ENCODE measurements at regions not wholly inside any gene's neighbourhood (a gene's known extent, or its start where the extent isn't known, plus 50 kb on each side); places are given as distances from the start of the nearest gene placed in this dataset.
"Not testable (repeated sequence)": the region's sequence is repeated elsewhere in the genome, so short reads cannot be mapped to it uniquely, and the experiment has no call there.

DNA sequence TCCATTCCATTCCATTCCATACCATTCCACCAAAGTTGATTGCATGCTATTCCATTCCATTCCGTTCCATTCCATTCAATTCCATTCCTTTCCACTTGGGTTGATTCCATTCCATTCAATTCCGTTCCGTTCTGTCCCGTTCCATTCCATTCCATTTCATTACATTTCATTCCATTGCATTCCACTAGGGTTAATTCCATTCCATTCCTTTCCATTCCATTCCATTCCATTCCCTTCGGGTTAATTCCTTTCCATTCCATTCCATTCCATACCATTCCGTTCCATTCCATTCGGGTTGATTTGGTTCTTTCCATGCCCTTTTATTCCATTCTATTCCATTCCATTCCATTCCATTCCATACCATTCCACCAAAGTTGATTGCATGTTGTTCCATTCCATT, 131.9 kb downstream of the CWH43 start:
- H3K4me3 ChIP-seq (ENCODE audit: low read length); DNase-seq (ENCODE audit: low read depth, low spot score); H3K27ac ChIP-seq (ENCODE audit: low read length); H3K4me1 ChIP-seq (ENCODE audit: control insufficient read depth, insufficient read depth, low read length); H3K27me3 ChIP-seq (ENCODE audit: control insufficient read depth, insufficient read depth, low read length); H3K36me3 ChIP-seq (ENCODE audit: control insufficient read depth, insufficient read depth, low read length): not testable (repeated sequence)
- H3K9me3 ChIP-seq (ENCODE audit: control insufficient read depth, insufficient read depth, low read length): peaks cover 15% of the 10 kb centered on the region
- 100% methylated on average over 4 of the region's 7 CpGs for WGBS (ENCODE audit: insufficient coverage, insufficient read length)

DNA sequence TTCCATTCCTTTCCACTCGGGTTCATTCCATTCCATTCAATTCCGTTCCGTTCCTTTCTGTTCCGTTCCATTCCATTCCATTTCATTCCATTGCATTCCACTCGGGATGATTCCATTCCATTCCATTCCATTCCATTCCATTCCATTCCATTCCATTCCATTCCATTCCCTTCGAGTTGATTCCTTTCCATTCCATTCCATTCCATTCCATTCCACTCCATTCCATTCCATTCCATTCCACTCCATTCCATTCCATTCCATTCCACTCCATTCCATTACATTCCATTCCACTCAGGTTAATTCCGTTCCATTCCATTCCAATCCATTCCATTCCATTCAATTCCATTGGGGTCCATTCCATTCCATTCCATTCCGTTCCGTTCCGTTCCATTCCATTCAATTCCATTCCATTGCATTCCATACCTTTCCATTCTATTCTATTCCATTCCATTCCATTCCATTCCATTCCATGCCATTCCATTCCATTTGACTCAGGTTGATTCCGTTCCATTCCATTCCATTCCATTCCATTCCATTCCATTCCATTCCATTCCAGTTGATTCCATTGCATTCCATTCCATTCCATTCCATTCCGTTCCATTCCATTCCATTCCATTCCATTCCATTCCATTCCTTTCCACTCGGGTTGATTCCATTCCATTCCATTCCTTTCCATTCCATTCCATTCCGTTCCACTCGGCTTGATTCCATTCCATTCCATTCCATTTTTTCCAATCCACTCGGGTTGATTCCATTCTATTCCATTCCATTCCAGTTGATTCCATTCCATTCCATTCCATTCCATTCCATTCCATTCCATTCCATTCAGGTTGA, 132.5 kb downstream of the CWH43 start:
- 100% methylated on average over 10 of the region's 16 CpGs for WGBS (ENCODE audit: insufficient coverage, insufficient read length)

GRCh38 chr4:49119345-49119744, 133.3 kb downstream of the CWH43 start:
- peaks cover 15% of the 10 kb centered on the region for H3K9me3 ChIP-seq (ENCODE audit: control insufficient read depth, insufficient read depth, low read length)
- H3K36me3 ChIP-seq (ENCODE audit: control insufficient read depth, insufficient read depth, low read length); H3K4me1 ChIP-seq (ENCODE audit: control insufficient read depth, insufficient read depth, low read length); H3K27ac ChIP-seq (ENCODE audit: low read length); H3K4me3 ChIP-seq (ENCODE audit: low read length); H3K27me3 ChIP-seq (ENCODE audit: control insufficient read depth, insufficient read depth, low read length); DNase-seq (ENCODE audit: low read depth, low spot score): not testable (repeated sequence)
- 100% methylated on average over 5 of the region's 8 CpGs for WGBS (ENCODE audit: insufficient coverage, insufficient read length)

More for the DNA sequence above, 132.5 kb downstream of the CWH43 start:
- not testable (repeated sequence) for H3K27ac ChIP-seq (ENCODE audit: low read length); H3K4me1 ChIP-seq (ENCODE audit: control insufficient read depth, insufficient read depth, low read length); H3K27me3 ChIP-seq (ENCODE audit: control insufficient read depth, insufficient read depth, low read length); H3K36me3 ChIP-seq (ENCODE audit: control insufficient read depth, insufficient read depth, low read length); H3K4me3 ChIP-seq (ENCODE audit: low read length); DNase-seq (ENCODE audit: low read depth, low spot score)
- peaks cover 15% of the 10 kb centered on the region for H3K9me3 ChIP-seq (ENCODE audit: control insufficient read depth, insufficient read depth, low read length)

GRCh38 chr4:49120042-49120779, 134.1 kb downstream of the CWH43 start:
- not testable (repeated sequence) for H3K27ac ChIP-seq (ENCODE audit: low read length); DNase-seq (ENCODE audit: low read depth, low spot score); H3K4me3 ChIP-seq (ENCODE audit: low read length); H3K27me3 ChIP-seq (ENCODE audit: control insufficient read depth, insufficient read depth, low read length); H3K36me3 ChIP-seq (ENCODE audit: control insufficient read depth, insufficient read depth, low read length); H3K4me1 ChIP-seq (ENCODE audit: control insufficient read depth, insufficient read depth, low read length)
- H3K9me3 ChIP-seq (ENCODE audit: control insufficient read depth, insufficient read depth, low read length): peaks cover 15% of the 10 kb centered on the region
- 97% methylated on average over 8 of the region's 15 CpGs for WGBS (ENCODE audit: insufficient coverage, insufficient read length)

DNA sequence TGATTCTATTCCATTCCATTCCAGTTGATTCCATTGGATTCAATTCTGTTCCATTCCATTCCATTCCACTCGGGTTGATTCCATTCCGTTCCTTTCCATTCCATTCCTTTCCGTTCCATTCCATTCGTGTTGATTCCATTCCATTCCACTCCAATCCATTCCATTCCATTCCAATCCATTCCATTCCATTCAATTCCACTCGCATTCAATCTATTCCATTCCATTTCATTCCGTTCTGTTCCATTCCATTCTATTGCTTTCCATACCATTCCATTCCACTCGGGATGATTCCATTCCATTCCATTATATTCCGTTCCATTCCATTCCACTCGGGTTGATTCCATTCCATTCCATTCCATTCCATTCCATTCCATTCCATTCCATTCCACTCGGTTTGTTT, 134.7 kb downstream of the CWH43 start:
- DNase-seq (ENCODE audit: low read depth, low spot score); H3K4me1 ChIP-seq (ENCODE audit: control insufficient read depth, insufficient read depth, low read length); H3K36me3 ChIP-seq (ENCODE audit: control insufficient read depth, insufficient read depth, low read length); H3K27me3 ChIP-seq (ENCODE audit: control insufficient read depth, insufficient read depth, low read length); H3K27ac ChIP-seq (ENCODE audit: low read length); H3K4me3 ChIP-seq (ENCODE audit: low read length): not testable (repeated sequence)
- peaks cover 15% of the 10 kb centered on the region for H3K9me3 ChIP-seq (ENCODE audit: control insufficient read depth, insufficient read depth, low read length)
- over 99% methylated on average over 6 of the region's 10 CpGs for WGBS (ENCODE audit: insufficient coverage, insufficient read length)

- H3K27ac ChIP-seq (ENCODE audit: low read length); H3K4me3 ChIP-seq (ENCODE audit: low read length); H3K9me3 ChIP-seq (ENCODE audit: control insufficient read depth, insufficient read depth, low read length); H3K36me3 ChIP-seq (ENCODE audit: control insufficient read depth, insufficient read depth, low read length); H3K4me1 ChIP-seq (ENCODE audit: control insufficient read depth, insufficient read depth, low read length); H3K27me3 ChIP-seq (ENCODE audit: control insufficient read depth, insufficient read depth, low read length); DNase-seq (ENCODE audit: low read depth, low spot score): not testable (repeated sequence)
- no CpG with 5 or more reads among the region's 9 CpGs for WGBS (ENCODE audit: insufficient coverage, insufficient read length)
Observed at GRCh38 chr4:49126443-49126842, 140.4 kb downstream of the CWH43 start.

DNA sequence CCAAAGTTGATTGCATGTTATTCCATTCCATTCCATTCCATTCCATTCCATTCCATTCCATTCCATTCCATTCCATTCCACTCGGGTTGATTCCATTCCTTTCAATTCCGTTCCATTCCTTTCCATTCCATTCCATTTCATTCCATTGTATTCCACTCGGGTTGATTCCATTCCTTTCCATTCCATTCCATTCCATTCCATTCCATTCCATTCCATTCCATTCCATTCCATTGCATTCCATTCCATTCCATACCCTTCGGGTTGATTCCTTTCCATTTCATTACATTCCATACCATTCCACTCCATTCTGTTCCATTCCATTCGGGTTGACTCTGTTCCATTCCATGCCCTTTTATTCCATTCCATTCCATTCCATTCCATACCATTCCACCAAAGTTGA, 140.8 kb downstream of the CWH43 start:
- WGBS (ENCODE audit: insufficient coverage, insufficient read length): no CpG with 5 or more reads among the region's 5 CpGs
- not testable (repeated sequence) for H3K9me3 ChIP-seq (ENCODE audit: control insufficient read depth, insufficient read depth, low read length); H3K4me1 ChIP-seq (ENCODE audit: control insufficient read depth, insufficient read depth, low read length); H3K36me3 ChIP-seq (ENCODE audit: control insufficient read depth, insufficient read depth, low read length); H3K27me3 ChIP-seq (ENCODE audit: control insufficient read depth, insufficient read depth, low read length); DNase-seq (ENCODE audit: low read depth, low spot score); H3K4me3 ChIP-seq (ENCODE audit: low read length); H3K27ac ChIP-seq (ENCODE audit: low read length)

- not testable (repeated sequence) for H3K4me1 ChIP-seq (ENCODE audit: control insufficient read depth, insufficient read depth, low read length); H3K27me3 ChIP-seq (ENCODE audit: control insufficient read depth, insufficient read depth, low read length); H3K9me3 ChIP-seq (ENCODE audit: control insufficient read depth, insufficient read depth, low read length); H3K36me3 ChIP-seq (ENCODE audit: control insufficient read depth, insufficient read depth, low read length); DNase-seq (ENCODE audit: low read depth, low spot score); H3K27ac ChIP-seq (ENCODE audit: low read length); H3K4me3 ChIP-seq (ENCODE audit: low read length)
- WGBS (ENCODE audit: insufficient coverage, insufficient read length): no CpG with 5 or more reads among the region's 5 CpGs
Observed at GRCh38 chr4:49129385-49129784, 143.3 kb downstream of the CWH43 start.

- not testable (repeated sequence) for H3K27me3 ChIP-seq (ENCODE audit: control insufficient read depth, insufficient read depth, low read length); DNase-seq (ENCODE audit: low read depth, low spot score); H3K9me3 ChIP-seq (ENCODE audit: control insufficient read depth, insufficient read depth, low read length); H3K36me3 ChIP-seq (ENCODE audit: control insufficient read depth, insufficient read depth, low read length); H3K4me1 ChIP-seq (ENCODE audit: control insufficient read depth, insufficient read depth, low read length); H3K27ac ChIP-seq (ENCODE audit: low read length); H3K4me3 ChIP-seq (ENCODE audit: low read length)
- WGBS (ENCODE audit: insufficient coverage, insufficient read length): no CpG with 5 or more reads among the region's 8 CpGs
Observed at GRCh38 chr4:49129870-49130269, 143.8 kb downstream of the CWH43 start.

DNA sequence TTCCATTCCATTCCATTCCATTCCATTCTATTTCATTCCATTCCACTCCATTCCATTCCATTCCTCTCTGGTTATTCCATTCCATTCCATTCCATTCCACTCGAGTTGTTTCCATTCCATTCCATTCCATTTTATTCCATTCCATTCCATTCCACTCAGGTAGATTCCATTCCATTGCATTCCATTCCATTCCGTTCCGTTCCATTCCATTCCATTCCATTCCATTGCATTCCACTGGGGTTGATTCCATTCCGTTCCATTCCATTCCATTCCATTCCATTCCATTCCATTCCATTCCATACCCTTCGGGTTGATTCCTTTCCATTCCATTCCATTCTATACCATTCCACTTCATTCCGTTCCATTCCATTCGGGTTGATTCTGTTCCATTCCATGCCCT, 144.6 kb downstream of the CWH43 start:
- not testable (repeated sequence) for H3K4me1 ChIP-seq (ENCODE audit: control insufficient read depth, insufficient read depth, low read length); H3K4me3 ChIP-seq (ENCODE audit: low read length); DNase-seq (ENCODE audit: low read depth, low spot score); H3K27ac ChIP-seq (ENCODE audit: low read length); H3K36me3 ChIP-seq (ENCODE audit: control insufficient read depth, insufficient read depth, low read length); H3K9me3 ChIP-seq (ENCODE audit: control insufficient read depth, insufficient read depth, low read length); H3K27me3 ChIP-seq (ENCODE audit: control insufficient read depth, insufficient read depth, low read length)
- no CpG with 5 or more reads among the region's 7 CpGs for WGBS (ENCODE audit: insufficient coverage, insufficient read length)
